Muscle layer of duodenum (tissue), 2 donors: ENCODE measurements at regions not wholly inside any gene's neighbourhood (a gene's known extent, or its start where the extent isn't known, plus 50 kb on each side); places are given as distances from the start of the nearest gene placed in this dataset.

Experiments
- H3K27ac ChIP-seq: one replicate; pipeline ENCODE4 v1.7.0; 2013; ENCODE audit warnings: mild to moderate bottlenecking, low read length
- H3K27me3 ChIP-seq: one replicate; pipeline ENCODE4 v1.7.0; 2013; ENCODE audit warnings: low read depth, mild to moderate bottlenecking, control low read depth, low read length
- H3K36me3 ChIP-seq, 2 donors: one replicate each; pipeline ENCODE4 v1.7.0; 2013; ENCODE audit warnings: low read length in 2 of 2, control low read depth in 1 of 2, mild to moderate bottlenecking in 1 of 2; ENCODE audit not compliant: insufficient read depth in 2 of 2, control insufficient read depth in 1 of 2
- H3K4me1 ChIP-seq, 2 donors: one replicate each; pipeline ENCODE4 v1.7.0; 2013; ENCODE audit warnings: low read length in 2 of 2, mild to moderate bottlenecking in 2 of 2, control low read depth in 1 of 2, moderate library complexity in 1 of 2; ENCODE audit not compliant: insufficient read depth in 2 of 2, control insufficient read depth in 1 of 2
- H3K4me3 ChIP-seq, 2 donors: one replicate each; pipeline ENCODE4 v1.7.0; 2013; ENCODE audit warnings: low read length in 2 of 2, low read depth in 1 of 2, mild to moderate bottlenecking in 1 of 2
- H3K9me3 ChIP-seq, 2 donors: one replicate each; pipeline ENCODE4 v1.7.0; 2013; ENCODE audit warnings: low read length in 2 of 2, control low read depth in 1 of 2, mild to moderate bottlenecking in 1 of 2; ENCODE audit not compliant: control insufficient read depth in 1 of 2
- donor health status: healthy.

GRCh38 chr22:22035771-22036314 is 53.3 kb upstream of the TOP3B start:
- Histone ChIP-seq H3K4me1 (no peaks in the 10 kb centered on the region), H3K36me3 (no peaks in the 10 kb centered on the region), H3K27me3 (no peaks in the 10 kb centered on the region), H3K4me3 (no peak overlapping the region), H3K9me3 (no peaks in the 10 kb centered on the region), H3K27ac (no peak overlapping the region)

GRCh38 chr22:22035203-22035602 is 52.6 kb upstream of the TOP3B start:
- no peaks in the 10 kb centered on the region for H3K9me3 ChIP-seq
- H3K36me3 ChIP-seq = no peaks in the 10 kb centered on the region
- no peaks in the 10 kb centered on the region for H3K4me1 ChIP-seq
- H3K27me3 ChIP-seq = no peaks in the 10 kb centered on the region
- no peak overlapping the region for H3K4me3 ChIP-seq
- H3K27ac ChIP-seq = no peak overlapping the region

GRCh38 chr22:22034469-22035132 is 52.0 kb upstream of the TOP3B start:
- Histone ChIP-seq H3K36me3 (no peaks in the 10 kb centered on the region), H3K4me1 (no peaks in the 10 kb centered on the region), H3K27me3 (no peaks in the 10 kb centered on the region), H3K9me3 (no peaks in the 10 kb centered on the region), H3K4me3 (no peak overlapping the region), H3K27ac (no peak overlapping the region)

- H3K36me3 ChIP-seq = no peaks in the 10 kb centered on the region
- H3K27ac ChIP-seq = no peak overlapping the region
- H3K4me1 ChIP-seq = no peaks in the 10 kb centered on the region
- no peaks in the 10 kb centered on the region for H3K9me3 ChIP-seq
- no peaks in the 10 kb centered on the region for H3K27me3 ChIP-seq
- no peak overlapping the region for H3K4me3 ChIP-seq
Observed at GRCh38 chr22:22033803-22034468, 51.3 kb upstream of the TOP3B start.

- Histone ChIP-seq H3K27me3 (no peaks in the 10 kb centered on the region), H3K27ac (no peak overlapping the region), H3K4me3 (no peak overlapping the region), H3K36me3 (no peaks in the 10 kb centered on the region), H3K9me3 (no peaks in the 10 kb centered on the region), H3K4me1 (no peaks in the 10 kb centered on the region)
Observed at GRCh38 chr22:22032906-22033802, 50.6 kb upstream of the TOP3B start.

- no peak overlapping the region for H3K4me3 ChIP-seq
- no peak overlapping the region for H3K27ac ChIP-seq
Observed at GRCh38 chr22:22032099-22032905, 49.7 kb upstream of the TOP3B start.

More at GRCh38 chr22:22032099-22032905, 49.7 kb upstream of the TOP3B start:
- no peaks in the 10 kb centered on the region for H3K27me3 ChIP-seq
- no peaks in the 10 kb centered on the region for H3K4me1 ChIP-seq
- no peaks in the 10 kb centered on the region for H3K9me3 ChIP-seq
- H3K36me3 ChIP-seq = no peaks in the 10 kb centered on the region
